Thymus (tissue), 11 donors: ENCODE measurements at regions not wholly inside any gene's neighbourhood (a gene's known extent, or its start where the extent isn't known, plus 50 kb on each side); places are given as distances from the start of the nearest gene placed in this dataset.

Source experiments
- DNase-seq, 9 donors: peaks; one replicate each; pipeline ENCODE4 v3.0.0-alpha.2; 2013; ENCODE audit warnings: low spot score in 9 of 9, low read depth in 6 of 9, missing footprints in 1 of 9
- H3K27ac ChIP-seq, 2 donors: one replicate each; pipeline ENCODE4 v1.5.1; 2013; ENCODE audit warnings: control low read depth in 1 of 2, low read depth in 1 of 2, low read length in 1 of 2, mild to moderate bottlenecking in 1 of 2, moderate library complexity in 1 of 2
- H3K27me3 ChIP-seq, 2 donors: one replicate each; pipeline ENCODE4 v1.5.1; 2013; ENCODE audit warnings: low read length in 1 of 2; ENCODE audit not compliant: control insufficient read depth in 2 of 2, insufficient read depth in 1 of 2
- H3K36me3 ChIP-seq, 2 donors: one replicate each; pipeline ENCODE4 v1.5.1; 2013; ENCODE audit warnings: low read length in 1 of 2, mild to moderate bottlenecking in 1 of 2, moderate library complexity in 1 of 2; ENCODE audit not compliant: control insufficient read depth in 2 of 2, insufficient read depth in 2 of 2
- H3K4me1 ChIP-seq, 2 donors: one replicate each; pipeline ENCODE4 v1.5.1; 2013; ENCODE audit warnings: low read length in 2 of 2; ENCODE audit not compliant: control insufficient read depth in 2 of 2, insufficient read depth in 2 of 2
- H3K4me3 ChIP-seq, 2 donors: one replicate each; pipeline ENCODE4 v1.5.1; 2013; ENCODE audit warnings: low read length in 2 of 2, control low read depth in 1 of 2, mild to moderate bottlenecking in 1 of 2
- H3K9me3 ChIP-seq, 2 donors: one replicate each; pipeline ENCODE4 v1.5.1; 2013; ENCODE audit warnings: low read length in 1 of 2, mild to moderate bottlenecking in 1 of 2; ENCODE audit not compliant: control insufficient read depth in 2 of 2, insufficient read depth in 1 of 2
- WGBS: extraction: QIAGEN DNeasy Blood & Tissue Kit; methylation state at CpG from one replicate; pipeline ENCODE4 v1.1.7; 2013; 5-methylcytosine and 5-hydroxymethylcytosine counted together
- donor health status: healthy.

- no peaks in the 10 kb centered on the region for H3K4me1 ChIP-seq
- no peaks in the 10 kb centered on the region for H3K36me3 ChIP-seq
- H3K27me3 ChIP-seq: no peaks in the 10 kb centered on the region
- no peaks in the 10 kb centered on the region for H3K9me3 ChIP-seq
- no peak for DNase-seq
- no peak overlapping the region for H3K4me3 ChIP-seq
- no peak overlapping the region for H3K27ac ChIP-seq
- 8% methylated on average over 1 of the region's 1 CpG for whole genome bisulfite sequencing
Observed at GRCh38 chr11:80899381-80899780, 1458.6 kb upstream of the TENM4 start.

- Histone ChIP-seq H3K27ac (no peak overlapping the region), H3K4me3 (no peak overlapping the region), H3K27me3 (no peaks in the 10 kb centered on the region), H3K4me1 (no peaks in the 10 kb centered on the region), H3K9me3 (no peaks in the 10 kb centered on the region), H3K36me3 (no peaks in the 10 kb centered on the region)
- no peak for DNase-seq
- whole genome bisulfite sequencing: 73% methylated on average over 4 of the region's 4 CpGs
Observed at GRCh38 chr11:80898910-80899309, 1458.1 kb upstream of the TENM4 start.

- H3K27ac ChIP-seq: no peak overlapping the region
- H3K36me3 ChIP-seq: no peaks in the 10 kb centered on the region
- H3K4me1 ChIP-seq: no peaks in the 10 kb centered on the region
- H3K27me3 ChIP-seq: no peaks in the 10 kb centered on the region
- no peak overlapping the region for H3K4me3 ChIP-seq
- H3K9me3 ChIP-seq: no peaks in the 10 kb centered on the region
- DNase-seq: no peak
Observed at GRCh38 chr11:80886684-80887083, 1445.9 kb upstream of the TENM4 start.

DNA sequence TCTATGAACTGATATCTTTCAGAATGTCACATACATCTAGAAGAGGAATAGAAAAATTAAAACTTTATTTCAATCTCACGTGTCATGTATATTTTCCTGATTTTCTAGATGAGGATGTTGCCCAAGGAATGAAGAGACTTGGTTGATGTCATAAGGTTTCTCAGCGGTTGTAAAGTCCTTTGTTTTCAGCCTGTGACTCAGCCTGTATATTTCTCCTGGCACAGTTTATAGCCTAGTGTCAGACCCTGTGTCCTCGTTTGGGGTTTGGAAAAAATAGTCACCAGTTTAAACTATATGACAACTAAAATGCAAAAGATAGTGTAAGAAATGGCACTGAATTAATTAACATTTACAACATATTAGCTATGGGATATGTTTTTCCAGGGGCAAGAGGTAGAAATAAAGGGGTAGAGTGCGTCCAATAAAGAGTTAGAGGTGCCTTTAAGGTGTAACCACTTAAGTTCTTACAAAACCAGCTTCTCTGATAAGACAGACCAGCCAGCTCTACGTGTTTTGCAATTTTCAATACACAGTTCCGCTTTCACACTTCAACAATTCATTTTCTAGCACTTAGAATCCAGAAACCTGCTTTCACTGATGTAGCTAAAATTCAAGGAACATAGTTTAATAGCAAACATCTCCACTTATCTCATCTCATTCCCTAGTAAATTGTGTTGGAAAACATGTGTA, 1432.6 kb upstream of the TENM4 start:
- Histone ChIP-seq H3K27me3 (no peaks in the 10 kb centered on the region), H3K4me1 (no peaks in the 10 kb centered on the region), H3K36me3 (no peaks in the 10 kb centered on the region), H3K9me3 (no peaks in the 10 kb centered on the region), H3K27ac (no peak overlapping the region), H3K4me3 (no peak overlapping the region)
- no peak for DNase-seq
- 85% methylated on average over 6 of the region's 6 CpGs for WGBS

DNA sequence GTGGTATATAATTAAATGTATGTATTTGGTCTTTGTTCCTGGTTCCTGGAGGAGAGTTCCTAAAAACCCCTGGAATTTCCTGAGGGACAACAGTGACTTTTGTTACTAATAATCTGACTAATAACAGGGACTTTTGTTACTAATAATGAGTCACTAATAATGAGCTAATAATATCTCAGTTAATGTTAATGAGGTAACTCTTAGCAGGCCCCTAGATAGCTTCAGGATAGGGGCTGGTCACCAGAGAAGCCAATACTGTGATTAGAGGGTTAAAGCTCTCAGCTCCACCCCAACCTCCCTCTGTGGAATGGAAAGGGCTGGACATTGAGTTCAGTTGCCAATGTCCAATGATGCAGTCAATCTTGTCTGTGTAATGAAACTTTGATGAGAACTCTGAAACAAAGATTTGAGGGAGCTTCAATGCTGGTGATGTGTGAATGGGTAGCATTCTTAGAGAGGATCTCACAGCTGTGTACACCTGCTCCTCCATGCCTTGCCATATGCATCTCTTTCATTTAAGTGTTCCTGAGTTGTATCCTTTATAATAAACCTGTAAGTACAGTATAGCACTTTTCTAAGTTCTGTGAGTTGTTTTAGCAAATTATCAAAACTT, 1431.4 kb upstream of the TENM4 start:
- Histone ChIP-seq H3K4me3 (no peak overlapping the region), H3K9me3 (no peaks in the 10 kb centered on the region), H3K36me3 (no peaks in the 10 kb centered on the region), H3K27me3 (no peaks in the 10 kb centered on the region), H3K4me1 (no peaks in the 10 kb centered on the region), H3K27ac (no peak overlapping the region)
- DNase-seq: no peak

DNA sequence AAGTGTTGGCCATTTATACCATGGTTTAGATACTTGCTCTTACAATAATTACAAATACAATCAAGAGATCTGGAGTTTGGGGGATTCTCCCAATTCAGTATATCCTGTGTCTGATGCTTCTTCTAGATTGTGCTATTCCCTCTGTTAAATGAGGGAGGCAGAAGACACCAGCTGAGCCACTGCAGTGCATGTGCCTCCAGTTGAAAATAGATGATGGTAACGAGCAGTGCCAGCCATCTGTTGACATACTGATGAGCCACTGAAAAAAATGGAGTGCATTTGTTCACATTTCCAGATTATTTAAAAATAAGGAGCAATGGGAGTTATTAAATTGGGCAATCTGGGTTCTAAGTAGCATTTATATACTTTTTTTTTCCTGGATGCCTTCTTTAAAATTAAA, 1428.0 kb upstream of the TENM4 start:
- no peaks in the 10 kb centered on the region for H3K36me3 ChIP-seq
- WGBS: 92% methylated on average over 1 of the region's 1 CpG
- H3K4me1 ChIP-seq: no peaks in the 10 kb centered on the region
- H3K27me3 ChIP-seq: no peaks in the 10 kb centered on the region
- H3K4me3 ChIP-seq: no peak overlapping the region
- H3K27ac ChIP-seq: no peak overlapping the region
- no peak for DNase-seq
- H3K9me3 ChIP-seq: no peaks in the 10 kb centered on the region

DNA sequence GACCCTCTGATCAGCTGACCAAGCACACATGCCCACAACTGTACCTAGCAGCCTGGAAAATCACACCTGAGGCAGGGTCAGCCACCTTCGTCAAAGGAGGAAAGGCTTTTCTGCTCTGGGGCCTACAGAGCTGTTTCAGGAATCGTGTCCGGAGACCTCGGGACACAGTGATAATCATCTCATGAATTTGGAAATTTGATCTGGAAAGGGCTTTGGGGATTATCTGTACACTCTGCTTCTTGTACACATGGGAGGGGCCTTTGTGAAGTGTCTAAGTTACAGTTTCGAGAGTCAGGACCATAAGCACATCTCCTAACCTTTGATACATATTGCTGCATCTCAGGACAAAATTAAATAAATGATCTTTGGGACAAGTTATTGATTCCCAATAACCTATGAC, 1421.2 kb upstream of the TENM4 start:
- H3K4me1 ChIP-seq: no peaks in the 10 kb centered on the region
- no peak overlapping the region for H3K27ac ChIP-seq
- no peaks in the 10 kb centered on the region for H3K27me3 ChIP-seq
- no peak overlapping the region for H3K4me3 ChIP-seq
- no peak for DNase-seq
- no peaks in the 10 kb centered on the region for H3K9me3 ChIP-seq
- 94% methylated on average over 5 of the region's 5 CpGs for WGBS
- no peaks in the 10 kb centered on the region for H3K36me3 ChIP-seq

DNA sequence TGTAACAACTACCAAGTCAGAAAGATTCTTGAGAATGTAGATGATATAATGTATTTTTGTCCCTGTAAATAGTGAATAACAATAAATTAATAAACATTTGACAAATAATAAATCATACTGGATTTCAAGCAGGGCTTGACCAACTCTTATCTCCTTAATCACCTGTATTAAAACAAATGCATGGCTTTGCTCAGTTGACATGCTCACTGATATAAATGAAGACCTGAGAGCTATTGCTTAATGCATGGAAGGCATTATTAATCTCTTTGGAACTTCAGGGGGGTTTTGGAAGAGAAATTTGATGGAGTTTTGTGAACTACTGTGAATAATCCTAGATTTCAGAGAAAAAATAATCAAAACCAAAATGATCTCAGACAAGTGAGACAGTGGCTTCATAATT, 1420.4 kb upstream of the TENM4 start:
- H3K9me3 ChIP-seq: no peaks in the 10 kb centered on the region
- no peak for DNase-seq
- no peaks in the 10 kb centered on the region for H3K27me3 ChIP-seq
- H3K36me3 ChIP-seq: no peaks in the 10 kb centered on the region
- H3K4me3 ChIP-seq: no peak overlapping the region
- H3K4me1 ChIP-seq: no peaks in the 10 kb centered on the region
- no peak overlapping the region for H3K27ac ChIP-seq

GRCh38 chr11:80860632-80861031, 1419.8 kb upstream of the TENM4 start:
- no peaks in the 10 kb centered on the region for H3K36me3 ChIP-seq

More at GRCh38 chr11:80860632-80861031, 1419.8 kb upstream of the TENM4 start:
- Histone ChIP-seq H3K9me3 (no peaks in the 10 kb centered on the region), H3K4me1 (no peaks in the 10 kb centered on the region), H3K4me3 (no peak overlapping the region), H3K27ac (no peak overlapping the region), H3K27me3 (no peaks in the 10 kb centered on the region)
- no peak for DNase-seq
